Cerebellar nuclear complex (tissue), 1 donor: ENCODE measurements at regions not wholly inside any gene's neighbourhood (a gene's known extent, or its start where the extent isn't known, plus 50 kb on each side); places are given as distances from the start of the nearest gene placed in this dataset.

Experiments used
- DNase-seq, 2 experiments: peaks; one replicate each; lab custom pipeline; 2025; lab: John Stamatoyannopoulos, UW

- DNase-seq = no peak
Measured at GRCh38 chr10:10514797-10515196, 502.9 kb upstream of the CELF2 start.

GRCh38 chr10:10515479-10516204 lies 502.0 kb upstream of the CELF2 start:
- DNase-seq = no peak

GRCh38 chr10:10516346-10517130 lies 501.1 kb upstream of the CELF2 start:
- DNase-seq = no peak

GRCh38 chr10:10517866-10518265 lies 499.8 kb upstream of the CELF2 start:
- DNase-seq = no peak

GRCh38 chr10:10519674-10520073 lies 498.0 kb upstream of the CELF2 start:
- DNase-seq = no peak

- DNase-seq = no peak
Measured at GRCh38 chr10:10520491-10521385, 496.9 kb upstream of the CELF2 start.

GRCh38 chr10:10526846-10527245 lies 490.8 kb upstream of the CELF2 start:
- no peak for DNase-seq

GRCh38 chr10:10527861-10528562 lies 489.7 kb upstream of the CELF2 start:
- no peak for DNase-seq

- DNase-seq = no peak
Measured at GRCh38 chr10:10528563-10528910, 489.1 kb upstream of the CELF2 start.

GRCh38 chr10:10530313-10530712 lies 487.4 kb upstream of the CELF2 start:
- no peak for DNase-seq

- no peak for DNase-seq
Measured at GRCh38 chr10:10532236-10532635, 485.4 kb upstream of the CELF2 start.

GRCh38 chr10:10532826-10533225 lies 484.8 kb upstream of the CELF2 start:
- DNase-seq = no peak

- no peak for DNase-seq
Measured at GRCh38 chr10:10533437-10533836, 484.2 kb upstream of the CELF2 start.

GRCh38 chr10:10538326-10538725 lies 479.3 kb upstream of the CELF2 start:
- no peak for DNase-seq

- DNase-seq = no peak
Measured at GRCh38 chr10:10540398-10540797, 477.3 kb upstream of the CELF2 start.

GRCh38 chr10:10542477-10542876 lies 475.2 kb upstream of the CELF2 start:
- no peak for DNase-seq

GRCh38 chr10:10544890-10545289 lies 472.8 kb upstream of the CELF2 start:
- DNase-seq = no peak

GRCh38 chr10:10545771-10546170 lies 471.9 kb upstream of the CELF2 start:
- no peak for DNase-seq

GRCh38 chr10:10551596-10552301 lies 465.9 kb upstream of the CELF2 start:
- no peak for DNase-seq

GRCh38 chr10:10552948-10553347 lies 464.7 kb upstream of the CELF2 start:
- no peak for DNase-seq

- DNase-seq = no peak
Measured at GRCh38 chr10:10564081-10564794, 453.4 kb upstream of the CELF2 start.
